GM19238 (cell line): ENCODE measurements at regions not wholly inside any gene's neighbourhood (a gene's known extent, or its start where the extent isn't known, plus 50 kb on each side); places are given as distances from the start of the nearest gene placed in this dataset.
"Not testable (repeated sequence)": the region's sequence is repeated elsewhere in the genome, so short reads cannot be mapped to it uniquely, and the experiment has no call there.

Experiments
- DNase-seq: peaks from one replicate; pipeline ENCODE4 v3.0.0; 2011; ENCODE audit warnings: low spot score; ENCODE audit not compliant: insufficient read length

DNA sequence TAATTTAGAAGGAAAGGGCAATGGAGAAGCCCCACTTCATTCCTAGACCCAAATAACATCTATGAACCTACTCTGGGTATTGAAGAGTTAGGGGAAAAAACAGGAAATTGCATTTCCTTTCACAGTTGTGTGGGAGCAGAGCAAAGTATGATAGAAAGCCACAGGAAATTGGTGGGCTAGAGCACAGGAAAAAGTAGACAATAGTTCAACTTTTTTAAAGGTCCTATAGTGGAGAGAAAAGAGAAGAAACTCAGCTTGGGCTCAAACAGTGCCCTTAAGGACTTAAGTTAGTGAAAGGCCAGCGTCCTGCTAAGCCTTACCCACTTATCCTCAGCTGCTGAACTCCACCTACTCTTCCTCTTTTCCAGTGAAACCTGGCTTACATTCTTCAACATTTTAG, 258.1 kb downstream of the DPY19L2 start:
- no peak for DNase-seq

DNA sequence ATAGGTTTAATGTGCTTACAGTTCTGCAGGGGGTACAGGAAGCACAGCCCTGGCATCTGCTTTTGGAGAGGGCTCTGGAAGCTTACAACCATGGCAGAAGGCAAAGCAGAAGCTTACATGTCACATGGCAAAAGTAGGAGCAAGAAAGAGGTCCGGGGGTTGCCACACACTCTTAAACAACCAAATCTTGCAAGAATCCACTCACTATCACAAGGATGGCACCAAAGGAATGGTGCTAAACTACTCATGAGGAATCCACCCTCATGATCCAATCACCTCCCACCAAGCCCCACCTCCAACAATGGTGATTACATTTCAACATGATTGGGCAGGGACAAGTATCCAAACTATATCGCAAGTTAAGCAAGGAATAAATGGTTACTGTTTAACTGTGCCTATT, 255.8 kb upstream of the AVPR1A start:
- no peak for DNase-seq

DNA sequence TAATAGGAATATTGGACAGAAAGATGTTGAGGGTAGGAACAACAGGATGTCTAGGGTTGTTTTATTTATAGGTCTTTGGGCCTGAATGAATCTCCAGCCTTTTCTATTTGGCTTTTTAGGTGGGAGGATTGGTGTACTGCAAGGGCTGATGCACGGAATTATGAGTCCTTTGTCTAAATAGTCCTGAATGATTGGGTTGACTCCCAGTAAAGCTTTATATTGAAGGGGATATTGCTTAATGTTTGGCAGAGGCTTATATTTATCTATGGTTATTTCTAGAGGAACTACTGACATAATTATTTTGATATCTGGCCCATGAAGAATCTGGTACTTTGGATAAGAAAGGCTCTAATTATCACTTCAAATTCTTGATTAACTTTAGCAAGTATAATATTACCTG, 253.6 kb upstream of the AVPR1A start:
- DNase-seq = no peak

DNA sequence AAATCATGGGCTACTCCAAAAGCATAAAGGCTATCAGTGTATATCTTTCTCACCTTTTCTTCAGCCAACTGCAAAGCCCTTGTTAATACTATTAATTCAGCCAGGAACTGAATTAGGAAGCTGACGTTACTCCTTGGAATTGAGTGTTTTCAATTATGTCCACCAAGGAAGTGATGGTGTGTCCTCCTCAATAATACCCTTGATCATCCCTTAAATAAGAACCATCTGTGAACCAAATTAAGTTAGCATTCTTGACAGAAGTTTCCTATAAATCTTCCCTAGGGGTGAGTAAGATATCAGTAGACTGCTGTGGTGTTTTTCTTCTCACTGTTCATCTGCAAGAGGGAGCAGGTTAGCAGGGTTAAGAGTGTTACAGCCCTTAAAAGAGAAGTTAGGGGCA, 252.3 kb upstream of the AVPR1A start:
- no peak for DNase-seq

- DNase-seq = no peak
Measured at GRCh38 chr12:63400718-63401117, 249.7 kb upstream of the AVPR1A start.

- DNase-seq = no peak
Measured at GRCh38 chr12:63400318-63400717, 249.3 kb upstream of the AVPR1A start.

DNA sequence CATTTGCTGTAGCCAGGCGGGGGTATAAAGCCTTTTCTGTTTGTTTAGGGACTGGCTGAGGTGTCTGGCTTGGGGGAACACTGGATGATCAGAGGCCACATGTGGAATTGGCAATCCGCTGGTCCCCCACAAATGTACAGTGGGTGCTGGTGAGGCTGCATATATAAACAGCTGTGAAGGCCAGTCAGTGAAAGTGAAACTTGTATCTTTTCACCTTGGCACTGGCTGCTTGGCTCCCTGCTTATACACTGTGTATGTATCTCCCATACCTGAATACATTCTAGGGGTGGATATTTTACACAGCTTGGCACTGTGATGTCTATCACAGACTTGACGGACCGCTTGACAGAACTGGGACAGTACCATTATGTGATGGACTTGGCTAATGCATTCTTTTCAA, 246.8 kb upstream of the AVPR1A start:
- DNase-seq = no peak

DNA sequence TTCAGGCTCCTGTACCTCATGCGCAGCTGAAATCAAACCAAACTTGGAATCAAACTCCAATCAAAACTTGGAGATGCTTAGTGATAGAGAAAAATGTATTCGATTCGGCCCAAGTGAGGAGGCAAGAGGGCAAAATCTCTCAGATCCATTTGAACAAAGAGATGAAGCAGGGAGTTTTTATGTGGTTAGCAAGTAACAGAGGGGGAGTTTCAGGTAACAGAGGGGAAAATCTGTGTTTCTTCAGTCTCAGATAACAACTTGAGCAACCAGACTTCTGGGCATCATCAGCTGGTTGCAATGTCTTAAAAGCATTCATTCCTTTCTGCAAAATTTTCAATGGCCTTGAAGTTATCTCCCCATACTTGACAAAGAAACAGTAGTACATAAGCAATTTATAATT, 245.1 kb upstream of the AVPR1A start:
- no peak for DNase-seq

- DNase-seq = no peak
Measured at GRCh38 chr12:63394983-63395382, 244.0 kb upstream of the AVPR1A start.

- no peak for DNase-seq
Measured at GRCh38 chr12:63394349-63394748, 243.3 kb upstream of the AVPR1A start.

DNA sequence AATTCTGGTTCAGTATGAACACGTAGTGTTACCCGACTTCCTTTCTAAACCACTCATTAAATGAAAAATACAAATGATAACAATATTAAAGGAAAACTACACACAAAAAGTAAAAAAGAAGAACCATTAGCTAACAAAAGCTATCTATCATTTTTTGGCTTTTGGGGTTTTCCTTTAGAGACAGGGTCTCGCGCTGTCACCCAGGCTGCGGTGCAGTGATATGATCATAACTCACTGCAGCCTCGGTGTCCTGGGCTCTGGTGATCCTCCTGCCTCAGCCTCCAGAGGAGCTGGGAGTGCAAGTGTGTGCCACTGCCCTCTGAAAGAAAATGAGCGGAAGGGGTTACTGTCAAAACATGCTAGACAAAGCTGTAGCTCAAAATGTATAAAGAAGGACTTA, 238.2 kb upstream of the AVPR1A start:
- no peak for DNase-seq

DNA sequence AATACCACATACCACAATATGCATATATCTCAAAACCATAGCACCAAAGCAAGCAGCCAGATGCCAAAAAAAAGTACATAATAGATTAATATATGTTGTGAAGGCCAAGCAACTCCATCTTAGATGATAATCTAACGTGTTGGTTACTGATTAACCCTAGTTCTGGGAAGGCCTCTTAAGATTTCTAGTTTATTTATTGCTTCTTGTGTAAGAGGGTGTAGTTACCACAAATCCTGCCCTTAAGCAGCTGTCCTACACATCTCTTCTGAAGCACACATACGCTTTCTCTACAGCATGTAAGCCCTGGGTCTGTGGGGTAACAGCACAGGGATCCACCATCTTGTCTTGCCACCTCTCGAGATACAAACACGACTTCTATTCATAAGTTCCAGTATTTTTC, 236.8 kb upstream of the AVPR1A start:
- no peak for DNase-seq

GRCh38 chr12:63382930-63383329, 231.9 kb upstream of the AVPR1A start:
- no peak for DNase-seq

- no peak for DNase-seq
Measured at GRCh38 chr12:63362791-63363190, 211.8 kb upstream of the AVPR1A start.

DNA sequence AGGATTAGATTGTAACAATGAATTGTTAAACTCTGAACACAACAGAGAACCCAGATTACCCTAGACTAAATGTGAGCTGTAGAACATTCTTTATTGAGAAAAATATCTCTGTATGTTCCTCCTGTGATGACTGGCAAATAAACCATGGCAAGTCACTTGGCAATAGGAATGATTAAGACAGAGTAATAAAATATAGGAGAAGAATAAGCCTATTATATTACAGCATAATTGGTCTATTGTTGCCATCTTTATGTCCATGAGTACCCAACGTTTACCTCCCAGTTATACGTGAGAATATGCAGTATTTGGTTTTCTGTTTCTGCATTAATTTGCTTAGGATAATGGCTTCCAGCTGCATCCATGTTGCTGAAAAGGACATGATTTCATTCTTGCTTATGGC, 211.2 kb upstream of the AVPR1A start:
- DNase-seq = no peak

- DNase-seq = no peak
Measured at GRCh38 chr12:63354969-63355368, 204.0 kb upstream of the AVPR1A start.

DNA sequence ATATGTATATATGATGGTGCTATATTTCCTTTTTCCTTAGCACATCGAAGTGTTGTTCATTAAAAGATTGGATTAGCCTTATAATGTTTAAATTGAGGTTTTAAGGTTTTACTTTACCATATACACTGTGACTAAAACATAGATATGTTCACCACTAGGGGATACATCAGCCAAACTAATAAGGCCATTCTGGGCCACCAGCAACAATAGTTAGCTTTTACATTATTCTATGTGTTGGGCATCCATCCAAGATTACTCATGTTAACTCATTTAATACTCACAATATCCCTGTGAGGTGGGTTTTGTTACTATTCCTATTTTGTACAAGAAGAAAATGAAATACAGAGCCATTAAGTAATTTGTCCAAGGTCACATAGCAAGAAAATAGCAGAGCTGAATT, 202.6 kb upstream of the AVPR1A start:
- DNase-seq = no peak

- DNase-seq = no peak
Measured at GRCh38 chr12:63351370-63351769, 200.4 kb upstream of the AVPR1A start.

GRCh38 chr12:63348556-63348955, 197.6 kb upstream of the AVPR1A start:
- DNase-seq = no peak

DNA sequence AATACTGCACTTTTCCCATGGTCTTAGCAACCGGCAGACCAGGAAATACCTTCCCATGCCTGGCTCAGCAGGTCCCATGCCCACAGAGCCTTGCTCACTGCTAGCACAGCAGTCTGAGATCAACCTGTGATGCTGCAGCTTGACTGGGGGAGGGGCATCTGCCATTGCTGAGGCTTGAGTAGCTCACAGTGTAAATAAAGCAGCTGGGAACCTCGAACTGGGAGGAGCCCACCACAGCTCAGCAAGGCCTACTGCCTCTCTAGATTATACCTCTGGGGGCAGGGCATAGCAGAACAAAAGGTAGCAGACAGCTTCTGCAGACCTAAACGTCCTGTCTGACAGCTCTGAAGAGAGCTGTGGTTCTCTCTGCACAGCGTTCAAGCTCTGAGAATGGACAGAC, 186.2 kb upstream of the AVPR1A start:
- DNase-seq = not testable (repeated sequence)

- no peak for DNase-seq
Measured at GRCh38 chr12:63326260-63326659, 175.3 kb upstream of the AVPR1A start.

DNA sequence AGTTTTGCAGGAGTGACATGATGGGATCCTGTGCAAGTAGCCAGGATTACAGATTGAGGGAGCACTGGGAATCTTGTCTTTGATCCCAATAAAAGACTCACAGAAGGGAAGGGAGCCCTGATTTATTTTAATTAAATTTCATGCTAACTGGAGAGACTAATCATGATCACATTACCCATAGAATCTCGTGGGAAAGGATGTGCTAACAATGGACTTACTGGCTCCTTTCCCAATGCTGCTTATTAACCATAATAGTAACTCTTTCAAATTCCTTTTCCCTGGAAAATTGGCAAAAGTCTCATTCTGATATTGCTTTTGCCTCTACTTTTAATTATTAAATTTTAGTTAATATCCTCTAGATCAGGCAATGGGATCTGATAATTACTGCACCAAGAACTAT, 174.8 kb upstream of the AVPR1A start:
- no peak for DNase-seq

GRCh38 chr12:63323942-63324341, 172.9 kb upstream of the AVPR1A start:
- DNase-seq = no peak

DNA sequence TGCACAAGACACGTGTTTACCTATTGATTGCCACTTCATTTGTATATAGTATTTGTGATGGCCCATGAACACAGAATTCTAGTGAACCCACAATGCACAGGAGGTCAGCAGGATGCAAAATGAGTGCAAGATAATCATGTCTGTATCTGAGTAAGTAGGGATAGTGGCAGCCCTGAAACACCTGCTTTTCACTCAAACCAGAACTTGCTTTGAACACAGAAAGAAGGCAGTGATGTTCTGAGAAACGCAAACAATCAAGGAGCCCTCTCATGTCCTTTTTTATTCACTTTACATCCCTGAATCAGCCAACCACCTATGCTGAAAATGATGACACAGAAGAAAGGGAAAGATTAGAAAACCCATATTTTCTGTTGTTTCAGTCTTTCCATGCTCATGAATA, 170.4 kb upstream of the AVPR1A start:
- DNase-seq = no peak
